Transverse colon (tissue), 4 donors: ENCODE measurements at regions not wholly inside any gene's neighbourhood (a gene's known extent, or its start where the extent isn't known, plus 50 kb on each side); places are given as distances from the start of the nearest gene placed in this dataset.

Experiments
- DNase-seq: peaks from one replicate; pipeline ENCODE4 v3.0.0-alpha.2; 2019
- H3K27ac ChIP-seq, 4 donors: fragments of 200-600 bp; sonication (generic); 2 replicates each; pipeline ENCODE4 v1.5.1; 2016 to 2018; ENCODE audit warnings: inconsistent platforms in 4 of 4
- H3K27me3 ChIP-seq: fragments of 200-600 bp; sonication (generic); 2 replicates; pipeline ENCODE4 v1.5.1; 2017; ENCODE audit warnings: inconsistent platforms
- H3K36me3 ChIP-seq, 4 donors: fragments of 200-600 bp; sonication (generic); 2 replicates each; pipeline ENCODE4 v1.5.1; 2017 to 2019; ENCODE audit warnings: inconsistent platforms in 4 of 4
- H3K4me1 ChIP-seq, 4 donors: fragments of 200-600 bp; sonication (generic); 2 replicates each; pipeline ENCODE4 v1.5.1; 2017 to 2020; ENCODE audit warnings: inconsistent platforms in 4 of 4
- H3K4me3 ChIP-seq, 4 donors: fragments of 200-600 bp; sonication (generic); 1 replicate in 1 of 4; 2 replicates in 3 of 4; pipeline versions ENCODE4 v1.5.1 to v1.6.1; 2017 to 2019; ENCODE audit warnings: inconsistent platforms in 4 of 4
- H3K9me3 ChIP-seq, 2 donors: fragments of 200-600 bp; sonication (generic); 2 replicates each; pipeline ENCODE4 v1.5.1; 2017 to 2019; ENCODE audit warnings: inconsistent platforms in 2 of 2
- EP300 ChIP-seq: sonication (generic); formaldehyde crosslinking; IDR thresholded peaks from one replicate; pipeline ENCODE4 v1.6.1; 2017; ENCODE audit warnings: antibody characterized with exemption, low read depth
- POLR2A ChIP-seq: fragments of 450-650 bp; IDR thresholded peaks from one replicate; pipeline ENCODE4 v1.6.1; 2016; ENCODE audit warnings: antibody characterized with exemption, mild to moderate bottlenecking, moderate library complexity
- POLR2AphosphoS5 ChIP-seq, 3 donors: sonication (generic); formaldehyde crosslinking; IDR thresholded peaks; one replicate each; pipeline ENCODE4 v1.6.1; 2016; ENCODE audit warnings: antibody characterized with exemption in 3 of 3
- WGBS, 2 donors: methylation state at CpG; one replicate each; pipeline ENCODE4 v1.1.5; 2018; ENCODE audit warnings: low coverage in 1 of 2; 5-methylcytosine and 5-hydroxymethylcytosine counted together
- in situ Hi-C, 4 donors: fragments of 200-750 bp; cut with MboI; loops; one replicate each; pipeline versions ENCODE4 v1.15.0 to v1.15.1; 2017; ENCODE audit warnings: low sequenced_read_pairs in 3 of 4, low pct_ligation_motif_present in 1 of 4, low pct_unique_long_range_greater_than_20kb in 1 of 4
- intact Hi-C: fragments of 100-400 bp; cut with DNase I; formaldehyde crosslinking; loops from one replicate; pipeline ENCODE4 v1.15.1; 2023; ENCODE audit warnings: low total_unique reads
- TF ChIP-seq, protein P1 (sequence below), 5 experiments: fragments of 200-600 bp in 3 of 5; fragments of 450-650 bp in 2 of 5; sonication (generic) in 3 of 5; IDR thresholded peaks; 1 replicate in 2 of 5; 2 replicates in 3 of 5; pipeline ENCODE4 v1.5.1; 2016 to 2017; ENCODE audit warnings: antibody characterized with exemption in 5 of 5, inconsistent platforms in 3 of 5, mild to moderate bottlenecking in 2 of 5, moderate library complexity in 1 of 5

DNA sequence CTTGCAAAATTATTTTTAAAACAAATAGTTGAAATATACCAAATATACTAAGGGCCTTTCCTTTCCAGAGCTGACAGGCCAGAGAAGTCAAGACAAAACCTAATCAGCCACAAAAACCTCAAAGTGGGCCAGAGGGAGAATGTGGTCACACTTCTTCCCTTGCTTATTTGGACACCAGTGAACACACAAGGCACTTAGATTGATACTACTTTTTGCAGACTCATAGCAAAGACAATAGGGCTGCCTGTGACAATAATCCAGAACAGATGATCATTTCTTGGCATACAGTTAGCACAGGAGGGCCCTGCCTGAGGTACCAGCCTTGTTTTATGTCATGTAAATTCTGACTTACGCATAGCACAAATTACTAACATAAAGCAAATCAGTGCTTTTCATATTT lies 215.7 kb upstream of the NEIL3 start:
- Histone ChIP-seq H3K27me3 (no peaks in the 10 kb centered on the region), H3K9me3 (no peaks in the 10 kb centered on the region), H3K4me1 (no peaks in the 10 kb centered on the region), H3K36me3 (no peaks in the 10 kb centered on the region), H3K27ac (no peak overlapping the region), H3K4me3 (no peak overlapping the region)
- intact Hi-C loops = no loop called here
- 86 to 96% methylated on average over 1 of the region's 1 CpG for WGBS, 2 donors
- no peak for DNase-seq
- no peak for TF ChIP-seq POLR2AphosphoS5 (IDR thresholded peaks at IDR 0.05)
- in situ Hi-C loops = no loop called here

DNA sequence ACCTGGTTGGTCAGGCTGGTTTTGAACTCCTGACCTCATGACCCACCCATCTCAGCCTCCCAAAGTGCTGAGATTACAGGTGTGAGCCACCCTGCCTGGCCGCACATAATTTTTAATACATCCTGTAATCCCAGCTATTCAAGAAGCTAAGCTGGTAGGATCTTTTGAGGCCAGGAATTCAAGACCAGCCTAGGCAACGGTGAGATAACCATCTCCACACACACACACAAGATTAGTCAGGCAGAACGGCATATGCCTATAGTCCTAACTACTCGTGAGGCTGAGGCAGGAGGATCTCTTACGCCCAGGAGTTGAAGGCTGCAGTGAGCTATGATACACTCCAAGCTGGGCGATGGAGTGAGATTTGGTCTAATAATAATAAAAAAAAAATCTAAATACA lies 212.4 kb upstream of the NEIL3 start:
- WGBS, 2 donors = 84% methylated on average over 5 to 6 of the region's 6 CpGs
- in situ Hi-C loops = no loop called here
- H3K27me3 ChIP-seq = no peaks in the 10 kb centered on the region
- TF ChIP-seq POLR2AphosphoS5 (IDR thresholded peaks at IDR 0.05) = no peak
- TF ChIP-seq POLR2A = no peak
- TF ChIP-seq, protein P1, sequence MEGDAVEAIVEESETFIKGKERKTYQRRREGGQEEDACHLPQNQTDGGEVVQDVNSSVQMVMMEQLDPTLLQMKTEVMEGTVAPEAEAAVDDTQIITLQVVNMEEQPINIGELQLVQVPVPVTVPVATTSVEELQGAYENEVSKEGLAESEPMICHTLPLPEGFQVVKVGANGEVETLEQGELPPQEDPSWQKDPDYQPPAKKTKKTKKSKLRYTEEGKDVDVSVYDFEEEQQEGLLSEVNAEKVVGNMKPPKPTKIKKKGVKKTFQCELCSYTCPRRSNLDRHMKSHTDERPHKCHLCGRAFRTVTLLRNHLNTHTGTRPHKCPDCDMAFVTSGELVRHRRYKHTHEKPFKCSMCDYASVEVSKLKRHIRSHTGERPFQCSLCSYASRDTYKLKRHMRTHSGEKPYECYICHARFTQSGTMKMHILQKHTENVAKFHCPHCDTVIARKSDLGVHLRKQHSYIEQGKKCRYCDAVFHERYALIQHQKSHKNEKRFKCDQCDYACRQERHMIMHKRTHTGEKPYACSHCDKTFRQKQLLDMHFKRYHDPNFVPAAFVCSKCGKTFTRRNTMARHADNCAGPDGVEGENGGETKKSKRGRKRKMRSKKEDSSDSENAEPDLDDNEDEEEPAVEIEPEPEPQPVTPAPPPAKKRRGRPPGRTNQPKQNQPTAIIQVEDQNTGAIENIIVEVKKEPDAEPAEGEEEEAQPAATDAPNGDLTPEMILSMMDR (IDR thresholded peaks at IDR 0.05) = no peak
- no peak for TF ChIP-seq EP300
- intact Hi-C loops = no loop called here
- H3K27ac ChIP-seq = no peak overlapping the region
- H3K36me3 ChIP-seq = no peaks in the 10 kb centered on the region
- no peaks in the 10 kb centered on the region for H3K4me1 ChIP-seq
- H3K9me3 ChIP-seq = no peaks in the 10 kb centered on the region
- H3K4me3 ChIP-seq = no peak overlapping the region
- DNase-seq = no peak

DNA sequence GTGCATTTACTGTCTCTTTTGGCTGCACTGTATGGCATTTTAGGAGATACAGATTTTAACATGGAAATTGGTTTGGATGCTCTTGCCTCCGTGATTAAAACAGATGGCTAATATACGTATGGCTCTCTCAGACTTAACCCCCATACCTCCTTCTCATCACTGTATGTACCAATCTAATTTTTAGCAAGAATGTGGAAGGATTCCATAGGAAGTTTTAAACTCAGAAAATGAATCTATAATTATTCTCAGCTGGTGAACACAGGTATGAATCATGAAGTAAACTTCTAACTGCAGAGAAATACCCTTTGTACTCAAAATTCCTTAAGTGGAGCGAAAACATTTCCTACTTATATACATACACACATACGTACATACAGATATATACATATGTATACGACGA lies 210.5 kb upstream of the NEIL3 start:
- no peaks in the 10 kb centered on the region for H3K9me3 ChIP-seq
- DNase-seq = no peak
- in situ Hi-C loops (no loop called here), intact Hi-C loops (no loop called here)
- 91 to 96% methylated on average over 6 of the region's 6 CpGs for WGBS, 2 donors
- no peak overlapping the region for H3K27ac ChIP-seq
- no peaks in the 10 kb centered on the region for H3K36me3 ChIP-seq
- H3K4me1 ChIP-seq = no peaks in the 10 kb centered on the region
- TF ChIP-seq POLR2A = no peak
- TF ChIP-seq EP300 = no peak
- TF ChIP-seq, protein P1 (IDR thresholded peaks at IDR 0.05) = no peak
- no peak for TF ChIP-seq POLR2AphosphoS5 (IDR thresholded peaks at IDR 0.05)
- H3K4me3 ChIP-seq = no peak overlapping the region
- no peaks in the 10 kb centered on the region for H3K27me3 ChIP-seq

DNA sequence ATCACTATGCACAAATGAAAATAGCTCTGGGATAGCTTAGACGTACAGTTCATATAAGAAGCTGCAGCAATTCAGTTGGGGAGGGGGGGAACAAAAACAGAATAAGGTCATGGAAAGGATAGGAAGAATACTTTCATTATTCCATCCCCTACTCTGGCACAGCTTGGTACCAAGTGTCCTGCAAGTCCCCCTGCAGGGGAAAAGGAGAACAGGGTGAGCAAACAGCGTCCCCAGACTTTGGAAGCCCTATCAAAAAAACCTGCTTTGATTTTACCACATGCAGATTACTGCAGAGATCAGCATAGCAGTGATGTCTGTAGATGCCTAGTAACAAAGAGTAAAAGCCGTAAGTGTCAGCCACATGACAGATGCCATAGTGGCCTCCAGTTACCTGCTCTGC lies 209.4 kb upstream of the NEIL3 start:
- no peak for DNase-seq
- Histone ChIP-seq H3K4me3 (no peak overlapping the region), H3K9me3 (no peaks in the 10 kb centered on the region), H3K36me3 (no peaks in the 10 kb centered on the region), H3K27me3 (no peaks in the 10 kb centered on the region), H3K4me1 (no peaks in the 10 kb centered on the region), H3K27ac (no peak overlapping the region)
- TF ChIP-seq POLR2A = no peak
- no peak for TF ChIP-seq POLR2AphosphoS5 (IDR thresholded peaks at IDR 0.05)
- TF ChIP-seq, protein P1 (IDR thresholded peaks at IDR 0.05) = no peak
- no peak for TF ChIP-seq EP300
- WGBS, 2 donors = 64 to 83% methylated on average over 1 to 3 of the region's 3 CpGs
- intact Hi-C loops = no loop called here
- in situ Hi-C loops = no loop called here

DNA sequence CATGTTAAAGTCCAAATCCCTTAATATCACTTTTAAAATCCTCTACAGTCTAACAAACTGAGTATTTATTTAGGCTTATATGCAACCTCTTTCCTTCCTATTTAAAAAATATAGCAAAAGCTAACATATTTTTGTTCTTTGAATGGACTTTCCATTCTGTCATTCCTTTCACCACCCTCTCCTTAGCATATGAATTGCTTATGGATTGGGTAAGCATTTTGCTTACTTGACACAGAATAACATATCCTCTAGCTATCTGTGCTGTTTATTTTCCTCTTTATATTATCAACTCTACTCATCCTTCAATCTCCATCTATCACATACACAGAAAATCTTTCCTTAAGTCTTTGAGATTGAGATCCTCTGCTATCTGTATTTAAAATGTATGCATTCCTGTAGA lies 206.1 kb upstream of the NEIL3 start:
- H3K27ac ChIP-seq = no peak overlapping the region
- H3K27me3 ChIP-seq = no peaks in the 10 kb centered on the region
- no peak for DNase-seq
- in situ Hi-C loops = no loop called here
- no peaks in the 10 kb centered on the region for H3K9me3 ChIP-seq
- no peaks in the 10 kb centered on the region for H3K36me3 ChIP-seq
- no peak for TF ChIP-seq POLR2A
- TF ChIP-seq POLR2AphosphoS5 (IDR thresholded peaks at IDR 0.05) = no peak
- no peak for TF ChIP-seq EP300
- TF ChIP-seq, protein P1 (IDR thresholded peaks at IDR 0.05) = no peak
- no peaks in the 10 kb centered on the region for H3K4me1 ChIP-seq
- H3K4me3 ChIP-seq = no peak overlapping the region
- intact Hi-C loops = no loop called here
